ENCODE measurements at regions not wholly inside any gene's neighbourhood (a gene's known extent, or its start where the extent isn't known, plus 50 kb on each side); places are given as distances from the start of the nearest gene placed in this dataset.

- ChIA-PET POLR2A (interaction anchor here (0.6 kb wide), 1 partner anchor 231 kb away, joined by 3 read pairs; no protein-coding TSS in a partner anchor), CTCF (ENCODE audit: low intra/inter-chr PET ratio) (no interaction called here)
- in situ Hi-C loops (cut with MboI): no loop called here
- WGBS (ENCODE audit: insufficient coverage, low coverage, missing lambda C conversion rate): 0% methylated on average over 3 of the region's 4 CpGs
- H3K4me3 ChIP-seq: no peak overlapping the region
- DNase-seq (ENCODE audit: extremely low read depth in 1 of 4, low spot score in 3 of 4) (no peak), ATAC-seq (no peak), FAIRE-seq (no peak)
- no peaks in the 10 kb centered on the region for H3K27me3 ChIP-seq (ENCODE audit: control insufficient read depth in 2 of 2, insufficient read depth in 2 of 2, low read length in 2 of 2)
- H3K9ac ChIP-seq (ENCODE audit: insufficient read depth in 1 of 2, low read depth in 2 of 2, low read length in 2 of 2): no peak overlapping the region
- H3K9me1 ChIP-seq (ENCODE audit: control insufficient read depth, insufficient read depth, low read length): no peaks in the 10 kb centered on the region
- no peaks in the 10 kb centered on the region for H4K20me1 ChIP-seq (replicated peaks; ENCODE audit: control insufficient read depth, insufficient read depth, low read length)
- H3K4me1 ChIP-seq (replicated peaks in 1 of 2; ENCODE audit: control insufficient read depth in 2 of 2, insufficient read depth in 2 of 2, low read length in 2 of 2): no peaks in the 10 kb centered on the region
- H3K9me3 ChIP-seq (replicated peaks; ENCODE audit: control insufficient read depth, insufficient read depth, low read depth, low read length): no peaks in the 10 kb centered on the region
- TF ChIP-seq CHD1 (IDR thresholded peaks at IDR 0.05; ENCODE audit: low read length) (no peak), NFIC (IDR thresholded peaks at IDR 0.05) (no peak), HSF4 (CRISPR knock-in tag; IDR thresholded peaks at IDR 0.05; ENCODE audit: borderline replicate concordance) (no peak), CXXC5 (CRISPR knock-in tag; IDR thresholded peaks at IDR 0.05) (no peak), ZBTB11 (CRISPR knock-in tag; IDR thresholded peaks at IDR 0.05) (no peak), HES1 (IDR thresholded peaks at IDR 0.05; ENCODE audit: low read depth) (no peak), HMG20A (CRISPR knock-in tag; conservative IDR thresholded peaks at IDR 0.05) (no peak), ZNF76 (CRISPR knock-in tag; IDR thresholded peaks at IDR 0.05; ENCODE audit: borderline replicate concordance) (no peak), ETV5 (CRISPR knock-in tag; IDR thresholded peaks at IDR 0.05; ENCODE audit: low read depth) (no peak), AFF1 (IDR thresholded peaks at IDR 0.05; ENCODE audit: low read depth in 1 of 2, partially characterized antibody in 2 of 2) (no peak)
- no peaks in the 10 kb centered on the region for H3K36me3 ChIP-seq (ENCODE audit: control insufficient read depth, insufficient read depth, low read length)
- H3K4me2 ChIP-seq (ENCODE audit: insufficient read depth, low read length): no peak overlapping the region
- no TSS peak for BruUV-seq (replicated peaks)
- intact Hi-C loops (cut with micrococcal nuclease): no loop called here
- H2AFZ ChIP-seq (ENCODE audit: low read depth, low read length): no peak overlapping the region
- no peak overlapping the region for H3K27ac ChIP-seq (ENCODE audit: extremely low read depth, low read depth, low read length)
- no peaks in the 10 kb centered on the region for H3K79me2 ChIP-seq (ENCODE audit: control insufficient read depth, insufficient read depth, low read length)
Observed at GRCh38 chr10:14415676-14416307, 85.1 kb upstream of the FRMD4A start.

Data from K562 (cell line).